Activated CD8-positive, alpha-beta memory T cell treated with anti-CD3 and anti-CD28 coated beads for 48 hours (primary cell): ENCODE measurements at regions not wholly inside any gene's neighbourhood (a gene's known extent, or its start where the extent isn't known, plus 50 kb on each side); places are given as distances from the start of the nearest gene placed in this dataset.

Experiments used
- DNase-seq, 3 experiments: peaks; one replicate each; pipeline ENCODE4 v3.0.0-alpha.2; 2020; ENCODE audit warnings: low read depth in 2 of 3, low spot score in 2 of 3

GRCh38 chr3:68328049-68328448, 604.3 kb downstream of the TAFA4 start:
- no peak for DNase-seq

DNA sequence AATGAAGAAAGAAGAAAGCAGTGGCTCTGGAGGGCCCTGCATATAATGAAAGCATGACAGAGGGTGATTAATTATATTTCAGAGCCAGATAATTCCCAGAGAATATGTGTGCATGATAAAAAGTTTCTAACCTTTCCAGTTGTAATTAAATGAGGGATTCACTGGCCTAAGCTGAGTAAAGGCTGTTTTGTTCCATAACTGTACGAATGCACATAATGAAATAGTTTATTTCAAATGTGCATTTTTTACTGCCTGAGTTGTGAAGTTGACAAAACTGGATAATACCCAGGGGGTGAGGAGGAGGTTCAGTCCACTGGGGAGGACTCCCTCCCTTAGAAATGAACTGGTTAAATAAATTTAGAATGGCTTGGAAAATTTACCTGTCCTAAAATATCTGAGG, 616.4 kb downstream of the TAFA4 start:
- no peak for DNase-seq

GRCh38 chr3:68315546-68315945, 616.8 kb downstream of the TAFA4 start:
- no peak for DNase-seq

- no peak for DNase-seq
These were observed 625.8 kb downstream of the TAFA4 start for GRCh38 chr3:68306571-68306970.

DNA sequence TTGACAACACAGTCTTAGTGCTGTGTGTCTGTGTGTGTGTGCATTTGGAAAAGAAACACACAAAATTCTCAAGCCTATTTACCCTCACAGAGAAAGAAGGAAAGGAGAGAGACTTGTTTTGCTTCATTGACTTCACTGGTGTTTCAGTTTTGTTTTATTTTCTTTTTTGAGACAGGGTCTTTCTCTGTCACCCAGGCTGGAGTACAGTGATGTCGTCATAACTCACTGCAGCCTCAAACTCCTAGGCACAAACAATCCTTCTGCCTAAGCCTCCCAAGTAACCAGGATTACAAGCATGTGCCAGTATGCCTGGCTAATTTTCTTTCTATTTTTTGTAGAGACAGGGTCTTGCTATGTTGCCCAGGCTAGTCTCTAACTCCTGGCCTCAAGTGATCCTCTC, 636.9 kb downstream of the TAFA4 start:
- no peak for DNase-seq

- no peak for DNase-seq
These were observed 635.9 kb upstream of the SUCLG2 start for GRCh38 chr3:68290333-68290732.

DNA sequence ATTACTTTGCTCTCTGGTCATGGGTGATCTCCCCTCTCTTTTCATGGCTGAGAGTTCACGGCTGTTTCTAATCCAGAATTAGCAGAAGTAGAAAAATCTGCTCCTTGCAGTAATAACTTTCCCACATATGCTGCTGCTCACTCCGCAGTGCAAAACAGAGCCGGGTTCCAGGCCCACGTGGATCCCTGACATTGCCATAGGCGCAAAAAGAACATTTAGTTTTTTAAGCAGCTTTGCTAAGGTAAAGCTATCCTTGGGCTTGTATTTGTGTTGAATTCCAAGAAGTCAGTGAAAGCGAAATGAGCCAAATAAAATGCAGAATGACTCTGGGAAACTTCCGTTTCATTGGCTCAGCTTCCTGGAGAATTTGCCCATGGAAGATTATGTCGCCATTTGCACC, 633.7 kb upstream of the SUCLG2 start:
- no peak for DNase-seq

DNA sequence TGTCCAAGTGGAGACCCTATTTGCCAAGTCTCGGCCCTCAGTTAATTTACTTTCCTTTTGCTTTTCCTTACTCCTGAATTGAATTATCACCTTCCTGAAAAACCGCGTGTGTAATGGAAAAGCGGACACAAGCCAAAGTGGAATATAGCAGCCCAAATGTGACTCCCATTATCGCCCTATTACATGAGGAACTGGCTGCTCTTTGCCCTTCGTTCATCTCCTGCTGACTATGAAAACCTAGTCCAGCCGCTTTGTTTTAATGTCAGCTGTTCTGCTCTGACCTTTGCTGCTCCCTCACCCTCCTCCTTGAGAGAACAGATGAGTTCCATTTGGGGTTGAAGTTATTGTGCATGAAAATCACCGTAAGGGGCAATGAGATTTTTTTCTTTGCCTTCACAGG, 632.7 kb upstream of the SUCLG2 start:
- no peak for DNase-seq

GRCh38 chr3:68274286-68274685, 619.9 kb upstream of the SUCLG2 start:
- no peak for DNase-seq

GRCh38 chr3:68271145-68271544, 616.7 kb upstream of the SUCLG2 start:
- DNase-seq: no peak

DNA sequence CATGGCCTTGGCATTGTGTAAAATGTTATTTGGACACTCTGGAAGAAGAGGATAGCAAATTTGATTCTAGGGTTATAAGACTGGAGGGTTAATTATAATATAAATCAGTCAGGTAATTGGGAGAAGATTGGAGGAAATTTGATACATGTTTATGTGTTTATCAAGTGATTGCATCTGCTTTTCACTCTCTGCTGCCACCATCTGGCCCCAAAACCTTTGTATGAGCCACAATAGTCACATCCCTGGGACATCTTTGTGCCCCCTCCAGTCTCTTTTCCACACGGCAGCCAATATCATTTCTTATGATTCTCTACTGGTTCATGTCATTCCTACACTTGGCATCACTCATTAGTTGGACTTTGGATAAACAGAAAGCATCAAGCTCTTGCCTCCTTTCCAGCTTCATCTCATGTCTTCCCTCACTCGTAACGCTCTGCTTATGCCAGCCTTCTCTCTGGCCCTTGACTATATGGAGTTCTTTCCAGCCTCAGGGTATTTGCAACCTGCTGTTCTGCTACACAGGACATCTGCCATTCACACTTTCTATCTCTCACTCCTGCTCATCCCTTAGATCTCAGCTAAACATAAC, 602.3 kb upstream of the SUCLG2 start:
- DNase-seq: no peak

DNA sequence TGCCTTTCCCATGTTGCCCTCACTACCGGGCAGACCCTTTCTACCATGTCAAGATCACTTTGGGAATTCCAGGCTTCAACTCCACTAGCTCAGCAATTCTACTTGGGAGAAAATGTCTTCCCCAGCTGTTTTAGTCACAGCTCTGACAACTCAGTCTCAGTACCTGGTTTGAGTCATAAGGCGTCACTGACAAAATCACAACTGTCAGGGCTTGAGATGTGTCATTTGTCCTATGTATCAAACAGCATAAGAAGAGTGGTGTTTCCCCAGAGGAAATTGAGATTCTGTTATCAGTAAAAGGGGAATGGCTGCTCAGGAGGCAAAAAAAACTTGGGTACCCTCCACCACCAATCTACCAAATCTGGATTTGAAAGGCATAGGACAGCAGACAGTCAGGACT, 594.9 kb upstream of the SUCLG2 start:
- no peak for DNase-seq

DNA sequence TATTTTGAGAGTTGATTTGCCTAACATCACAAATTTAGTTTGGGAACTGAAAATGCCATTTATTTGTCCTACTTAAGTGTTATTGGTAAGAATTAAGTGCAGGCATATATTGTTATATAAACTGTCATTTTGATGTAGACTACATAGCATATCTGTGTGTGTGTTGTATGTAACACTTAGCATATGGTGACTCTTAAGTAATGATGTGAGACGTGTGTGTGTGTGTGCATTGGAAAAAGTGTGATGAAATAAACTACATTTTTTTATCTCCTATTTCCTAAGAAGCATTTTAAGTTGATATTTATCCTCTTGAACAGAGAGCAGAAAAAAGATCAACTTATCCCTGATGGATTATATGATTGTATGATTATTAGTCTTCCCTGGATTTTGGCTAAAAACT, 588.2 kb upstream of the SUCLG2 start:
- DNase-seq: no peak

GRCh38 chr3:68239542-68239941, 585.1 kb upstream of the SUCLG2 start:
- no peak for DNase-seq

GRCh38 chr3:68234076-68234780, 579.8 kb upstream of the SUCLG2 start:
- DNase-seq: no peak

GRCh38 chr3:68228856-68229255, 574.4 kb upstream of the SUCLG2 start:
- no peak for DNase-seq

DNA sequence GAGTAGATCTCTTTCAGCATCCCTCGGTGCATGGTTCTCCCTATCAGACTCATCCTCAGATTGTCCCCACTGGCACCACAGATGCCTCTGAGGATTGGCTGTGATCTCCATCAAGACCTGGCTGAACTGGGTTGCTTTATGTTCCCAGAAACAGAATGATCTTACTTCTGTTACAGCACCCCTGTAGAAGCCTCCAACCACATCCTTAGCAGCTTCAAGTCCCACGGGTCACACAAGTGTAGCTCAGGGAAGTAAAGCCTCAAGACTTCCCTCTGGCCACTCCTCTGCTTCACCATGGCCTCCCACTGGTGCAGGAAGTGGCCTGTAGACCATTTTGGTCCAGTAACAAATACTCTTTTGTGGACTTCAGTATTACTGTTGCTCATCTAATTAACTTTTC, 566.4 kb upstream of the SUCLG2 start:
- no peak for DNase-seq

DNA sequence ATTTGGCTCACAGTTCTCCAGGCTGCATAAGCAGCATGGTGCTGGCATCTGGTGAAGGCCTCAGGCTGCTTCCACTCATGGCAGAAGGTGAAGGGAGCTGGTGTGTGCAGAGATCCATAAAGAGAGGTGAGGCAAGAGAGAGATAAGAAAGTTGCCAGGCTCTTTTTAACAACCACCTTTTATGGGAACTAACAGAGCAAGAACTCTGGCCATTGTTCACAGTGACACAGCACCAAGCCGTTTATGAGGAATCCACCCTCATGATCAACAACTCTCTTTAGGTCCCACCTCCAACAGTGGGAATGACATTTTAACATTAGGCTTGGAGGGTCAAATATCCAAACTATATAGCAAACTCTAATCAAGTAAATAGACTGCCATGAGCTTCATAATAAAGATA, 557.2 kb upstream of the SUCLG2 start:
- no peak for DNase-seq

- DNase-seq: no peak
These were observed 556.2 kb upstream of the SUCLG2 start for GRCh38 chr3:68210635-68211034.

DNA sequence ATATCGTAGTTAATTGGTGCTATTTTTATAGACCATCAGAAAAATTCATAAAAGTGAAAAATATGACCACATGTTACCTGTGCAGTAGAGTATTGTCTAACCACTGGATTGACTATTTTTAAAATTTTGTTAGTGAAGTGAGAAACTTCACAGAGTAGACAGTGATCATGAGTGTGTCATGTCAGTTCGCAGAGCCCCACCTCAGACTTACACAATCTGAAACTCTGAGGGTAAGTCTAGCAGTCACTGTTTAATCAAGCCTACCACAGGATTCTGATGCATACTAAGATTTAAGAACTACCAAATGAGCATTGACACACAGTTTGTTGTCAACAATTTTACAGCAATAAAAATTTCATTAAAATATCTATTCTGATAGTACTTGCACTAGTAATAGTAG, 552.9 kb upstream of the SUCLG2 start:
- DNase-seq: no peak

DNA sequence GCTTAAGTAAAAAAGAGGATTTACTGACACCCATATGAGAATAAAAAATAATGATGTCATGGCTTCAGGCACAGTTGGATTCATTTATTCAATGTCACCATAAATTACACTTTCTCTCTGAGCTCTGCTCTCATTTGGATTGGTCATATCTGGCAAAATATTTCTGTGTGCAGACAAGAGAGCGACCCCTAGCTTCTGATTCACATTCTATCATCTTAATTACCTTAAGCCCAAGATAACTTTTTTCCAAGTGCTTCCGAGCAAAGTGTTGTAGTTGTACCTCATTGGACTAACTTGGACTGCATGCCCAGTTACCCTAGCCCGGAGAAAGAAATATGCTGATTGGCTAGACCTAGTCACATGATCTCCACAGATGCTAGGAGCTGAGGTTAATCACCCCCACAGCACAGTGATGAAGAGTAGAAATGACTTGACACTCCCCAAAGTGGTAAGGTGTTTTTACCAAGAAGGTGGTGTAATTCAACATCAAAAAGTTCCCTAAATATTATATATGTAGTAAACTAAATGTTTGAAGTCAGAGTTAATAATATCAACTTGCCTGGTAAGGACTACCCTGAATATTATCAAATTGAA, 552.2 kb upstream of the SUCLG2 start:
- no peak for DNase-seq

DNA sequence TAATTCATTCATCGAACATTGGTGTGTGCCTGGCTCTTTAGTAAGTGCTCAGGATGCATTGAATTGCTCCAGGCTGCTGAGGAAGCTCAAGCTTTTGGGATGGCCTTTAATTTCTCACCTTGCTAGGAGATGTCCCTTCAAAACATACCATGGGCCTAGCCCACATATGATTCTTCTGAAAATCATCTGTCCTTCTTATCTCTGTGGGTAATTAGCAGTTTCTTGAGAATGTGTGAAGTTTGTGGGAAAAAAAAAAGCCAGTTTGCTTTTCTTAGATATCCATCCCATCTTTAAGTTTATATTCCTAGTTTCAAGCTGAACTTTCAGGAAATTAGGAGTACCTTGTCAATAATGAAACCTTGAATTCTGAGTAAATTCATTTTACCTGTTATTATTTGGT, 532.3 kb upstream of the SUCLG2 start:
- DNase-seq: no peak

DNA sequence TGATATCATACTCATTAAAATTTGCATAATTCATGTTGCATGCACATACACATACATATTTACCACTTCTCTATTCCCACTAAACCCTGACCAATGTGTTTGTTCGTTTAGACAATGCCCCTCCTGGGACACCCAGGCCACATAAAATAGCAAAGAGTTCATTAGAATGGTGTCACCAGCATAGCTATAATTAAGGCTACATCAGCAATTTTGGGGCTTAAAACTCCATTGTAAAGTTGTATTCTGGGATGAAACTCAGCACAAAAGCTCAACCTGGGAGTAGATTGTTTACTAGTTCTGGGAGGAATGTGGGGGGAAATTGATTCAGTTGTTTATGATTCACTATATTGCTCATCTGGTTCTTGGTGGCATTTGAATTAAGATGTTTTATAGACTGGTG, 522.2 kb upstream of the SUCLG2 start:
- DNase-seq: no peak
